Stimulated activated CD4-positive, alpha-beta T cell treated with anti-CD3 and anti-CD28 coated beads, TNF-alpha, amount 100 ng/mL, for 48 hours (primary cell): ENCODE measurements at regions not wholly inside any gene's neighbourhood (a gene's known extent, or its start where the extent isn't known, plus 50 kb on each side); places are given as distances from the start of the nearest gene placed in this dataset.

Source experiments
- DNase-seq, 3 donors: peaks; one replicate each; pipeline ENCODE4 v3.0.0-alpha.2; 2020; ENCODE audit warnings: low read depth in 3 of 3

- no peak for DNase-seq
These were observed 129.2 kb downstream of the UNC5CL start for GRCh38 chr6:40909811-40910210.

GRCh38 chr6:40907198-40907701 lies 131.8 kb downstream of the UNC5CL start:
- no peak for DNase-seq

GRCh38 chr6:40906759-40907158 lies 132.3 kb downstream of the UNC5CL start:
- no peak for DNase-seq

- DNase-seq: no peak
These were observed 134.3 kb downstream of the UNC5CL start for GRCh38 chr6:40904583-40905194.

GRCh38 chr6:40903456-40903855 lies 135.6 kb downstream of the UNC5CL start:
- DNase-seq: no peak

- DNase-seq: no peak
These were observed 137.5 kb downstream of the UNC5CL start for GRCh38 chr6:40901322-40902055.

GRCh38 chr6:40900791-40901190 lies 138.2 kb downstream of the UNC5CL start:
- DNase-seq: no peak

- no peak for DNase-seq
These were observed 139.3 kb downstream of the UNC5CL start for GRCh38 chr6:40899684-40900155.

- no peak for DNase-seq
These were observed 140.9 kb downstream of the UNC5CL start for GRCh38 chr6:40898073-40898472.

- DNase-seq: no peak
These were observed 141.5 kb downstream of the UNC5CL start for GRCh38 chr6:40897390-40898003.

- DNase-seq: no peak
These were observed 142.3 kb downstream of the UNC5CL start for GRCh38 chr6:40896696-40897095.

GRCh38 chr6:40894962-40895799 lies 143.8 kb downstream of the UNC5CL start:
- DNase-seq: no peak

- DNase-seq: no peak
These were observed 146.0 kb downstream of the UNC5CL start for GRCh38 chr6:40893021-40893420.

GRCh38 chr6:40892223-40892622 lies 146.8 kb downstream of the UNC5CL start:
- DNase-seq: no peak

- DNase-seq: no peak
These were observed 147.3 kb downstream of the UNC5CL start for GRCh38 chr6:40891686-40892085.

- DNase-seq: no peak
These were observed 147.9 kb downstream of the UNC5CL start for GRCh38 chr6:40891131-40891530.

- DNase-seq: no peak
These were observed 149.7 kb downstream of the UNC5CL start for GRCh38 chr6:40889137-40889832.

- no peak for DNase-seq
These were observed 150.5 kb downstream of the UNC5CL start for GRCh38 chr6:40888456-40888990.

GRCh38 chr6:40887792-40888340 lies 151.2 kb downstream of the UNC5CL start:
- no peak for DNase-seq

GRCh38 chr6:40887079-40887791 lies 151.8 kb downstream of the UNC5CL start:
- no peak for DNase-seq
